Thoracic aorta (tissue), 2 donors: ENCODE measurements at regions not wholly inside any gene's neighbourhood (a gene's known extent, or its start where the extent isn't known, plus 50 kb on each side); places are given as distances from the start of the nearest gene placed in this dataset.

Experiments
- ATAC-seq: fragments of 150-250 bp; one replicate; pipeline ENCODE4 v1.8.0; 2017; ENCODE audit warnings: low read depth; ENCODE audit not compliant: insufficient number of reproducible peaks, low FRiP score
- DNase-seq: peaks from one replicate; pipeline ENCODE4 v3.0.0-alpha.2; 2020; ENCODE audit warnings: low spot score
- H3K27ac ChIP-seq, 2 donors: fragments of 200-600 bp; sonication (generic); 1 replicate in 1 of 2; 2 replicates in 1 of 2; pipeline ENCODE4 v1.5.1; 2016; ENCODE audit warnings: mild to moderate bottlenecking in 2 of 2, moderate library complexity in 2 of 2
- H3K27me3 ChIP-seq: fragments of 200-600 bp; sonication (generic); replicated peaks from 2 replicates; pipeline ENCODE4 v1.6.0; 2016; ENCODE audit warnings: mild to moderate bottlenecking; ENCODE audit not compliant: insufficient read depth
- H3K36me3 ChIP-seq: fragments of 200-600 bp; sonication (generic); one replicate; pipeline ENCODE4 v1.5.1; 2016
- H3K4me1 ChIP-seq, 2 donors: fragments of 200-600 bp; sonication (generic); 1 replicate in 1 of 2; 2 replicates in 1 of 2; pipeline versions ENCODE4 v1.5.1 to v1.6.0; 2016; ENCODE audit warnings: low read depth in 2 of 2, mild to moderate bottlenecking in 1 of 2; ENCODE audit not compliant: control insufficient read depth in 1 of 2
- H3K4me3 ChIP-seq: fragments of 200-600 bp; sonication (generic); 2 replicates; pipeline ENCODE4 v1.5.1; 2016; ENCODE audit warnings: mild to moderate bottlenecking
- H3K9me3 ChIP-seq: fragments of 200-600 bp; sonication (generic); 2 replicates; pipeline ENCODE4 v1.5.1; 2016
- TF ChIP-seq, protein P1 (sequence below): fragments of 200-600 bp; sonication (generic); IDR thresholded peaks from one replicate; pipeline ENCODE4 v1.5.1; 2019; ENCODE audit warnings: antibody characterized with exemption

DNA sequence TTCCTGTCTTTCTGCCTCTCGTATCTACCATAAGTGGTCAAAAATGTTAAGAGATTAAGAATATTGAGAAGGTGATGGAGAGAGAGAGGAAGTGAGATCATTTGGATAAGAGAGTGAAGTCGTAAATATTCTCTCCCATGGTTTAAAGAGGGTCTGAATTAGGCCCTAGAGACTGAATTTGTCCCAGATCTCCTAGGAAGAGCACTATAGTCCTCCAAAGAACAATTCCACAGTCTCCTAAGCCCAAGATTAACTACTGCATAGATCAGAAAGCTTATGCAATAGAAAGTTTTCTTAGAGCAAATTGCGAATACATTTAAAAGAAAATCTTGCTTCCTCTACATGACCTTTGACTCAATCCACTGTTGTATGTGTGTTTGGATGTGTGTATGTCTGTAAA lies 598.8 kb downstream of the TUSC7 start:
- no peak for DNase-seq
- Histone ChIP-seq H3K27me3 (no peaks in the 10 kb centered on the region), H3K27ac (no peak overlapping the region), H3K36me3 (no peaks in the 10 kb centered on the region), H3K4me1 (no peaks in the 10 kb centered on the region), H3K4me3 (no peak overlapping the region), H3K9me3 (no peaks in the 10 kb centered on the region)
- no peak for ATAC-seq
- TF ChIP-seq, protein P1, sequence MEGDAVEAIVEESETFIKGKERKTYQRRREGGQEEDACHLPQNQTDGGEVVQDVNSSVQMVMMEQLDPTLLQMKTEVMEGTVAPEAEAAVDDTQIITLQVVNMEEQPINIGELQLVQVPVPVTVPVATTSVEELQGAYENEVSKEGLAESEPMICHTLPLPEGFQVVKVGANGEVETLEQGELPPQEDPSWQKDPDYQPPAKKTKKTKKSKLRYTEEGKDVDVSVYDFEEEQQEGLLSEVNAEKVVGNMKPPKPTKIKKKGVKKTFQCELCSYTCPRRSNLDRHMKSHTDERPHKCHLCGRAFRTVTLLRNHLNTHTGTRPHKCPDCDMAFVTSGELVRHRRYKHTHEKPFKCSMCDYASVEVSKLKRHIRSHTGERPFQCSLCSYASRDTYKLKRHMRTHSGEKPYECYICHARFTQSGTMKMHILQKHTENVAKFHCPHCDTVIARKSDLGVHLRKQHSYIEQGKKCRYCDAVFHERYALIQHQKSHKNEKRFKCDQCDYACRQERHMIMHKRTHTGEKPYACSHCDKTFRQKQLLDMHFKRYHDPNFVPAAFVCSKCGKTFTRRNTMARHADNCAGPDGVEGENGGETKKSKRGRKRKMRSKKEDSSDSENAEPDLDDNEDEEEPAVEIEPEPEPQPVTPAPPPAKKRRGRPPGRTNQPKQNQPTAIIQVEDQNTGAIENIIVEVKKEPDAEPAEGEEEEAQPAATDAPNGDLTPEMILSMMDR, result no peak

DNA sequence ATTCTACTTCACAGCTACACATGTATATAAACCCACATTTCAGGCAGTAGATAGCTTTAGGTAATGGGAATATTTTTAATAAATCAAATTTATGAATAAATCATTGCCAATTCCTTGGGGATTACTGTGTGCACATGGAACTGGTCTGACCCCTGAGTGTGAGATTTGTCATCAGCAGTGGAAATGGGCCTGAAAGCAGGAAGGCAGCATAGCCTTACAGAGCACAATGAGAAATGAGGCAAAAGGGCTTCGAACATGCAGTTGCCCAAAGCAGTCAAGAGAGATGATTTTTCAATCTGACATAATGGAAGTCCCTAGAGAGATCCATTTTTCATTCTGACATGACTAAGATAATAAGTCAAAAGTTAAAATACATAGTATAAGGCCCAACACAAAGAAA lies 599.2 kb downstream of the TUSC7 start:
- Histone ChIP-seq H3K9me3 (no peaks in the 10 kb centered on the region), H3K36me3 (no peaks in the 10 kb centered on the region), H3K4me3 (no peak overlapping the region), H3K27me3 (no peaks in the 10 kb centered on the region), H3K4me1 (no peaks in the 10 kb centered on the region), H3K27ac (no peak overlapping the region)
- DNase-seq (no peak), ATAC-seq (no peak)
- TF ChIP-seq, protein P1, result no peak

DNA sequence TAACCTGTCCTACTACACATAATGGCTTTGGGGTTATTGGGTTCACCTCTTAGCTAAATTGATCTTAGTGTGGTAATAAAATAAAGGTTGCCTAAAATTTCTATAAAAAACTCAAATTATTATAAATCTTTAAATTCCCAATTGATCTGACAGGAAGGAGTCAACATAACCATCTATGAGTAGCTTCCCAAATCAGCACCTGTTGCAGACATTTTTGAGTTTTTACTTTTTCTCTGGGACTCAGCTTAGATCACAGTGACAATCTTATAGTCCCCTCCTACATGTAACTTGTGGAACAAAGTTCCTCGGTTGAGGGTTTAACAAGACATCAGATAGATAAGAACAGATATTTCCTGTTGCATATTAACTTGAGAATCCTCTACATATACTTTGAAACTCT lies 601.0 kb downstream of the TUSC7 start:
- Histone ChIP-seq H3K4me1 (no peaks in the 10 kb centered on the region), H3K9me3 (no peaks in the 10 kb centered on the region), H3K4me3 (no peak overlapping the region), H3K27me3 (no peaks in the 10 kb centered on the region), H3K36me3 (no peaks in the 10 kb centered on the region), H3K27ac (no peak overlapping the region)
- TF ChIP-seq, protein P1, result no peak
- ATAC-seq, result no peak
- DNase-seq, result no peak

DNA sequence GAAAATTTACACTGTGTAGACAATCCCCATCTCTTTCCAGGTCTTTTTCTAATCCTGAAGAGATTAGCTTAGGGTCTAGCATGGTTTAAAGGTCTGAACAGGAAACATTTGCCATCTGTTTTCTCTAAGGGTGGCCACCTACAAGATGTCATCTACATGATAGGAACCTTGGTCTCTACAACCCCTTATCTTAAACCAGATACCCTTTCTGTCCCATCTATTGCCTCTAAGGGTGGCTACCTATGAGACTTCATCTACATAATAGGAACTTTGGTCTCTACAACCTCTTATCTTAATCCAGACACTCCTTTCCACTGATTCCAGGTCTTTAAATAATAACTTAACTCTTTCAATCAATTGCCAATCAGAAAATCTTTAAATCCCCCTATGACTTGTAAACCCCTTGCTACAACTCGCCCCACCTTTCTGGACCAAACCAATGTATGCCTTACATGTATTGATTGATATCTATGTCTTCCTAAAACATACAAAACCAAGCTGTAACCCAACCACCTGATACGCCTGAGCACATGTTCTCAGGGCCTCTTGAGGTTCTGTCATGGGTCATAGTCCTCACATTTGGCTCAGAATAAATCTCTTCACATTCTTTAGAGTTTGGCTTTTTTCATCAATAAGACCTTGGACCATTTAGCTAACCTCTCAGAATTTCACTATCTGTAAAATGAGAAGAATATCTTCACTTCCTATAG lies 605.0 kb downstream of the TUSC7 start:
- DNase-seq (no peak), ATAC-seq (no peak)
- Histone ChIP-seq H3K4me1 (no peaks in the 10 kb centered on the region), H3K36me3 (no peaks in the 10 kb centered on the region), H3K27ac (no peak overlapping the region), H3K4me3 (no peak overlapping the region), H3K9me3 (no peaks in the 10 kb centered on the region), H3K27me3 (no peaks in the 10 kb centered on the region)
- TF ChIP-seq, protein P1, result no peak

DNA sequence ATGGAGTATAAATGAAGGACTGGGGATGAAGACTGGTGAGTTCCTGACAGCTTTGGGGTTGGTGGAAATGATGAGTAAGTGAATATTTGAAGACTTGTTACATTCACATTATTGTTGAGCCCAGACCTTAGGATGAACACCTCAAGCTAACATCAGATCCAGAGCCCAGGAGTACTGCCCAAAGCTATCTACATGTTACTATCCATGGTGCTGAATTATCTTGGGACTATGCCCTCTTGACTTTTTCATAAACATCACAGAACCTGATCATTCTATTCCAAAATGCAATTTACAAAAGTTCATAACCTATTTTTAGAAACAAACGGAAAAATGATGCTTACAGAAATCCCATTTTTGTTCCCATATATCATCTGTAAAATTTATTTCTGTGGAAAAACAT lies 613.3 kb downstream of the TUSC7 start:
- Histone ChIP-seq H3K27me3 (no peaks in the 10 kb centered on the region), H3K36me3 (no peaks in the 10 kb centered on the region), H3K4me3 (no peak overlapping the region), H3K27ac (no peak overlapping the region), H3K4me1 (no peaks in the 10 kb centered on the region), H3K9me3 (peaks cover 3% of the 10 kb centered on the region)
- TF ChIP-seq, protein P1, result no peak
- DNase-seq (no peak), ATAC-seq (no peak)
